OCI-LY1 (cell line): ENCODE measurements at regions not wholly inside any gene's neighbourhood (a gene's known extent, or its start where the extent isn't known, plus 50 kb on each side); places are given as distances from the start of the nearest gene placed in this dataset.
"Not testable (repeated sequence)": the region's sequence is repeated elsewhere in the genome, so short reads cannot be mapped to it uniquely, and the experiment has no call there.

Experiments used
- H2AFZ ChIP-seq: fragments of 200-600 bp; sonication (generic), shearing (Covaris generic); 2 replicates; pipeline ENCODE4 v1.6.0; 2014; ENCODE audit warnings: antibody characterized with exemption, mild to moderate bottlenecking, low read length
- H3F3A ChIP-seq: fragments of 200-600 bp; sonication (generic), shearing (Covaris generic); 2 replicates; pipeline ENCODE4 v1.6.0; 2014; ENCODE audit warnings: mild to moderate bottlenecking, antibody characterized with exemption, low read length, moderate library complexity; ENCODE audit not compliant: insufficient read depth
- H3K27ac ChIP-seq: fragments of 200-600 bp; sonication (generic); 2 replicates; pipeline ENCODE4 v1.5.1; 2014; ENCODE audit warnings: low read length, mixed run types, mild to moderate bottlenecking, low read depth; ENCODE audit not compliant: poor library complexity, severe bottlenecking
- H3K27me3 ChIP-seq: fragments of 200-600 bp; sonication (generic); 2 replicates; pipeline ENCODE4 v1.6.0; 2014; ENCODE audit warnings: antibody characterized with exemption, mild to moderate bottlenecking, low read length, moderate library complexity; ENCODE audit not compliant: insufficient read depth
- H3K36me3 ChIP-seq: fragments of 200-600 bp; sonication (generic); 2 replicates; pipeline ENCODE4 v1.6.1; 2014; ENCODE audit warnings: mild to moderate bottlenecking, antibody characterized with exemption, low read length, moderate library complexity, mixed read lengths; ENCODE audit not compliant: insufficient read depth
- H3K4me1 ChIP-seq: fragments of 200-600 bp; sonication (generic); 2 replicates; pipeline ENCODE4 v1.5.1; 2014; ENCODE audit warnings: mild to moderate bottlenecking, low read length, moderate library complexity; ENCODE audit not compliant: insufficient read depth, severe bottlenecking
- H3K4me2 ChIP-seq: fragments of 200-600 bp; sonication (generic), shearing (Covaris generic); 2 replicates; pipeline ENCODE4 v1.6.1; 2014; ENCODE audit warnings: low read length
- H3K4me3 ChIP-seq: fragments of 200-600 bp; sonication (generic); 2 replicates; pipeline ENCODE4 v1.5.1; 2014; ENCODE audit warnings: low read length, low read depth, mild to moderate bottlenecking, mixed read lengths; ENCODE audit not compliant: poor library complexity, severe bottlenecking
- H3K79me2 ChIP-seq: fragments of 200-600 bp; shearing (Covaris generic); 2 replicates; pipeline ENCODE4 v1.6.1; 2016; ENCODE audit warnings: mixed run types, low read length, mixed read lengths; ENCODE audit not compliant: insufficient read depth
- H3K9ac ChIP-seq: fragments of 200-600 bp; sonication (generic), shearing (Covaris generic); 2 replicates; pipeline ENCODE4 v1.6.1; 2014; ENCODE audit warnings: mild to moderate bottlenecking, low read length, mixed read lengths
- H3K9me2 ChIP-seq: fragments of 200-600 bp; sonication (generic), shearing (Covaris generic); 2 replicates; pipeline ENCODE4 v1.6.1; 2014; ENCODE audit warnings: low read depth, mild to moderate bottlenecking, low read length, mixed read lengths
- H3K9me3 ChIP-seq: fragments of 200-600 bp; shearing (Covaris generic); 2 replicates; pipeline ENCODE4 v1.6.1; 2014; ENCODE audit warnings: low read length, mixed read lengths
- H4K20me1 ChIP-seq: fragments of 200-600 bp; sonication (generic), shearing (Covaris generic); 2 replicates; pipeline ENCODE4 v1.6.0; 2016; ENCODE audit warnings: mild to moderate bottlenecking, low read length; ENCODE audit not compliant: insufficient read depth
- EZH2 ChIP-seq: fragments of 200-600 bp; sonication (generic), shearing (Covaris generic); IDR thresholded peaks from 2 replicates; pipeline ENCODE4 v1.8.0; 2017; ENCODE audit warnings: borderline replicate concordance, mixed run types, mild to moderate bottlenecking, antibody characterized with exemption, low read length, moderate library complexity, mixed read lengths
- TF ChIP-seq, protein P1 (sequence below): fragments of 200-600 bp; sonication (generic), shearing (Covaris generic); IDR thresholded peaks from 2 replicates; pipeline ENCODE4 v1.5.1; 2017; ENCODE audit warnings: mild to moderate bottlenecking, antibody characterized with exemption, low read length, moderate library complexity, mixed read lengths

DNA sequence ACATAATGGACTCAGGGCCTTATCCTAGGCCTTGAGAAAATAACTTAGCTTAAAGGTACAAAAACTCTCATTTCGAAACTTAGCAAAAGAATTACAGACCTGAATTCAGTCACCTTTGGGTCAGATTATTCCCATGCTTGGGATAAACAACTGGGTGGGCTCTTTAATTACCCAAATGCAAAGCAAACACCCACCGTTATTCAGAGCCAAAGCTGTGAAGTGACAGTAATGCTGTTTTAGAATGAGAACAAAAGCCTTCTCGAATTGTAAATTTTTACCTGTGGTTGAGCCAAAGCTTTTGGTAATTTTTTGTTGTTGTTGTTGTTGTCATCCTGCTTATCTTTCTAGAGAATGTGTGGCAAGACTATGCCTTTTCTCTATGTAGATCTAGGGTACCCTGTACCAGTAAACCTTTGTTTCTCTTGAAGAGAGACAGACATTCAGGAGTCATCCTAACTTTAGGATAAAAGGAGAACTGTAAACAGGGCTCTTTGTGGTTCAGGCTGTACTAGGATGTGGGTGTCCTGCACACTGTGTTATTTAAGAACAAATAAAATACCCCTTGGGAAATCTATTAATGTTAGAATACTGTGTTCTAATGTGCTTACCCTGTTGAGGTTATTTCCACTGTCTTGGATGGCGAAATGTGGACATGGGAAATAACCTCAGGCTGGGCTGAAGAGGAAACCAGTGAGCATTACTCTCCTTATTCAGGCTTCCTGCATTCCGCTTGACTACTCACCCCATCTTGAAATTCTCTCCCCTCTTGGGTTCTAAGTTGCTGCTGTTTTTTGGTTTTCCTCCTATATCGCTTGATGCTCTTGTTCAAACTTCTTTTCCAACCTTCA is 480.7 kb downstream of the CD83 start:
- TF ChIP-seq, protein P1, sequence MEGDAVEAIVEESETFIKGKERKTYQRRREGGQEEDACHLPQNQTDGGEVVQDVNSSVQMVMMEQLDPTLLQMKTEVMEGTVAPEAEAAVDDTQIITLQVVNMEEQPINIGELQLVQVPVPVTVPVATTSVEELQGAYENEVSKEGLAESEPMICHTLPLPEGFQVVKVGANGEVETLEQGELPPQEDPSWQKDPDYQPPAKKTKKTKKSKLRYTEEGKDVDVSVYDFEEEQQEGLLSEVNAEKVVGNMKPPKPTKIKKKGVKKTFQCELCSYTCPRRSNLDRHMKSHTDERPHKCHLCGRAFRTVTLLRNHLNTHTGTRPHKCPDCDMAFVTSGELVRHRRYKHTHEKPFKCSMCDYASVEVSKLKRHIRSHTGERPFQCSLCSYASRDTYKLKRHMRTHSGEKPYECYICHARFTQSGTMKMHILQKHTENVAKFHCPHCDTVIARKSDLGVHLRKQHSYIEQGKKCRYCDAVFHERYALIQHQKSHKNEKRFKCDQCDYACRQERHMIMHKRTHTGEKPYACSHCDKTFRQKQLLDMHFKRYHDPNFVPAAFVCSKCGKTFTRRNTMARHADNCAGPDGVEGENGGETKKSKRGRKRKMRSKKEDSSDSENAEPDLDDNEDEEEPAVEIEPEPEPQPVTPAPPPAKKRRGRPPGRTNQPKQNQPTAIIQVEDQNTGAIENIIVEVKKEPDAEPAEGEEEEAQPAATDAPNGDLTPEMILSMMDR, result no peak
- TF ChIP-seq EZH2, result no peak
- Histone ChIP-seq H3K36me3 (no peaks in the 10 kb centered on the region), H4K20me1 (no peaks in the 10 kb centered on the region), H3K9ac (no peak overlapping the region), H3K4me3 (no peak overlapping the region), H3K79me2 (no peaks in the 10 kb centered on the region), H3F3A (no peaks in the 10 kb centered on the region), H3K9me2 (no peaks in the 10 kb centered on the region), H3K4me1 (no peaks in the 10 kb centered on the region), H3K27ac (no peak overlapping the region), H3K27me3 (no peaks in the 10 kb centered on the region), H2AFZ (no peak overlapping the region), H3K4me2 (no peak overlapping the region), H3K9me3 (no peaks in the 10 kb centered on the region)

DNA sequence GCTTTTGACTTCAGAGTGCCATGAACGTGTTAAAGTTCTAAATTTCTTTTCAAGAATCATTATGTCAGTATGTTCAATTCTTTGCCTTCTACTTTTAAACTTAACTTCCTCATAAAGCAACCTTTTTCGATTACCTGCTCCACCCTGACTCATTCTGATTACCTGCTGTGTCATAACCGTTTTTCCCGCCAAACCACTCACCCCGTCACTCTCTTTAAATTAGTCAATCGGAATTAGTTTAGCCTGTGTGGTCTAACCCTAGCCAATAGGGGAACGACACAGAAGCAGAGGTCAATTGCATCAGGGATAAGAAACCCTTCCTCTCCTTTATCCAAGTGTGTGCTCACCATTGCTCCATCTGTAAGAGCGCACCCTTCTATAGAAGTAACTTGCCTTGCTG is 482.7 kb downstream of the CD83 start:
- not testable (repeated sequence) for H3F3A ChIP-seq, H3K9ac ChIP-seq, H3K36me3 ChIP-seq, H3K4me3 ChIP-seq, H3K9me3 ChIP-seq, H3K4me1 ChIP-seq, H2AFZ ChIP-seq, H4K20me1 ChIP-seq, H3K9me2 ChIP-seq, H3K27me3 ChIP-seq, H3K4me2 ChIP-seq, H3K79me2 ChIP-seq, H3K27ac ChIP-seq

DNA sequence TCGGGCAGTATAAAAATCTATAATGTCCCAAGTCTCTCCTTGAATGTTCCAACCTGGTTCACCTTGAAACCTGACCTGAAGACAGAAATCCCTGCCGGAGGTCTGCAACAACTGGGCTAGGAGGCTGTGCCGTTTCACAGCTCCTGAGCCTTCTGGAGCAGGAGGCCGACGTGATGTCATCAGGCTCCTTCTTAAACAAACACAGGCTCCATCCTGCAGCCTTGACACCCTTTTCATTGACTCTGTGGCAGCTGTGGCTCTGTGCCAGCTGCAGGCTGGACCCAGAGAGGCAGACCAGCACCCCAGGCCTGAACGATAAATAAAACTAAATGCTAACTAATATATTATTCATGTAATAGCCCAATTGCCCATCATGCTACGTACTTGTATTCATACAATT is 483.9 kb downstream of the CD83 start:
- Histone ChIP-seq H3K79me2 (no peaks in the 10 kb centered on the region), H3K36me3 (no peaks in the 10 kb centered on the region), H3K4me3 (no peak overlapping the region), H3F3A (no peaks in the 10 kb centered on the region), H3K9me2 (no peaks in the 10 kb centered on the region), H3K9ac (no peak overlapping the region), H3K9me3 (no peaks in the 10 kb centered on the region), H4K20me1 (no peaks in the 10 kb centered on the region), H2AFZ (no peak overlapping the region), H3K4me2 (no peak overlapping the region), H3K27me3 (no peaks in the 10 kb centered on the region), H3K4me1 (no peaks in the 10 kb centered on the region), H3K27ac (no peak overlapping the region)
- TF ChIP-seq EZH2, result no peak
- TF ChIP-seq, protein P1, result no peak

DNA sequence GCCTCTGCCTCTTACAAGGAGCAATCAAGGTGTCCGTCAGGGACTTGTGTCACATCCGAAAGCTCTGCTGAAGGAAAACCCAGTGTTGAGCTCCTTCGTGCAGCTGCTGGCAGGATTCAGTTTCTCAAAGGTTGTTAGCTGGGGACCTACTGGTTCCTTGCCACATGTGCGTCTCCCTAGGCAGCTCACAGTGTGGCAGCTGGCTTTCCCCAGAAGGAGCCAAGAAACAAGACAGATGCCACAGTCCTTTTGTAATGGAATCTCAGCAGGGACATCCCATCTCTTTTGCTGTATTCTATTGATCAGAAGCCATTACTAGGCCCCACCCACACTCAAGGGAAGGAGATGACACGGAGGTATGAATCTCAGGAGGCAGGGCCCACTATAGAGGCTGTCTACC is 488.8 kb downstream of the CD83 start:
- TF ChIP-seq, protein P1, result no peak
- TF ChIP-seq EZH2, result no peak
- Histone ChIP-seq H3K4me3 (no peak overlapping the region), H3K9ac (no peak overlapping the region), H3K79me2 (no peaks in the 10 kb centered on the region), H3K36me3 (no peaks in the 10 kb centered on the region), H3K9me3 (no peaks in the 10 kb centered on the region), H3F3A (no peaks in the 10 kb centered on the region), H3K4me2 (no peak overlapping the region), H3K4me1 (no peaks in the 10 kb centered on the region), H4K20me1 (no peaks in the 10 kb centered on the region), H3K27ac (no peak overlapping the region), H3K27me3 (no peaks in the 10 kb centered on the region), H2AFZ (no peak overlapping the region), H3K9me2 (no peaks in the 10 kb centered on the region)
